ENCODE measurements at regions not wholly inside any gene's neighbourhood (a gene's known extent, or its start where the extent isn't known, plus 50 kb on each side); places are given as distances from the start of the nearest gene placed in this dataset.

DNA sequence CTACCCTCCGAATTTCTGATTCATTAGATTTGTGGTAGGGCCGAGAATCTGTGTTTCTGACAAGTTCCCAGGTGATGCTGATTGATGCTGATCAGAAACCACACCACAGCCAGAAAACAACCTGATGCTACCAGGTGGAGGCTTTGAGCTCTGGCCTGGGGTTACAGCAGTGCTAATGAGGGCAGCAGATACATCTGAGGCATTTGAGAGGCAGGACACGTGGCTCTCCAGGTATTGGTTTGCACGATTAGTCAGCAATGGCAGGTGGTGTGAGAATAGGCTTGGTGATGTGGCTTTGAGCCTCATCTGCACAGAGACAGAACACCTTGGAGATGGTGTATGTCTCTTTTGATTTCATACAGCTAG, 78.8 kb upstream of the THBS1 start:
- H3K9me3 ChIP-seq (ENCODE audit: control insufficient read depth, low read length): no peaks in the 10 kb centered on the region
- H3K4me1 ChIP-seq (ENCODE audit: control insufficient read depth, insufficient read depth, low read length, poor library complexity, severe bottlenecking): no peaks in the 10 kb centered on the region
- no peak for DNase-seq
- H3K4me3 ChIP-seq (ENCODE audit: insufficient read depth, low read depth, low read length, poor library complexity, severe bottlenecking): no peak overlapping the region
- H3K27me3 ChIP-seq (replicated peaks; ENCODE audit: control insufficient read depth, insufficient read depth, low read length, poor library complexity, severe bottlenecking): no peaks in the 10 kb centered on the region
- H3K27ac ChIP-seq (ENCODE audit: insufficient read depth, low read length, poor library complexity, severe bottlenecking): no peak overlapping the region
- no peaks in the 10 kb centered on the region for H3K36me3 ChIP-seq (ENCODE audit: control insufficient read depth, insufficient read depth, low read length)

DNA sequence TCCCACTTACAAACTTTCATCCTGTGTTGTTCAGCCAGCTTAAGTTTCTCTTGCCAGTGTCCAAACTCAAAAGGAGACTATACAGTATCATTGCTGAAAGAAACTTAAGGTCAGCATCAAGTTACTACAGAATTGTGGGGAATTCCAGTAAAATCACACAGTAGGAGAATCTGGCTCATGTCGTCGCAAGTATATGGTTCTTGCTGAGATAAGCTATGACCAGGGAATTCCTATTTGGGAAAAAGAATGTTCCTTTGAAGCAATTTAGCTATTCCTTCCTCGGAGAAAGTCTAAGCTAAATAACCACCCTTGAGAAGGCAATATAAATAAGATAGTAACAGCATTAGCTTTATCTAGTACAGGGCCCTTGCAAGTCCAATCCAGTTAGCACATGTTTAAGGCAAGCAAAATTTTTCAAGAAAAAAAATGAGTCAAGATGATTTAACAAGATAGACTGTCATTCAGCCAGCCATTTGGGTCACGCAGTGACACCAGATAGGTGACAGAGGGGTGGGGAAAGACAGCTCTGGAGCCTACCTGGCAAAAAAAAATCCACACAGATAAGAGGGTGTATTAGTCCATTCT, 78.2 kb upstream of the THBS1 start:
- Histone ChIP-seq H3K9me3 (ENCODE audit: control insufficient read depth, low read length) (no peaks in the 10 kb centered on the region), H3K27ac (ENCODE audit: insufficient read depth, low read length, poor library complexity, severe bottlenecking) (no peak overlapping the region), H3K36me3 (ENCODE audit: control insufficient read depth, insufficient read depth, low read length) (no peaks in the 10 kb centered on the region), H3K27me3 (replicated peaks; ENCODE audit: control insufficient read depth, insufficient read depth, low read length, poor library complexity, severe bottlenecking) (no peaks in the 10 kb centered on the region), H3K4me3 (ENCODE audit: insufficient read depth, low read depth, low read length, poor library complexity, severe bottlenecking) (no peak overlapping the region), H3K4me1 (ENCODE audit: control insufficient read depth, insufficient read depth, low read length, poor library complexity, severe bottlenecking) (no peaks in the 10 kb centered on the region)
- DNase-seq: no peak

DNA sequence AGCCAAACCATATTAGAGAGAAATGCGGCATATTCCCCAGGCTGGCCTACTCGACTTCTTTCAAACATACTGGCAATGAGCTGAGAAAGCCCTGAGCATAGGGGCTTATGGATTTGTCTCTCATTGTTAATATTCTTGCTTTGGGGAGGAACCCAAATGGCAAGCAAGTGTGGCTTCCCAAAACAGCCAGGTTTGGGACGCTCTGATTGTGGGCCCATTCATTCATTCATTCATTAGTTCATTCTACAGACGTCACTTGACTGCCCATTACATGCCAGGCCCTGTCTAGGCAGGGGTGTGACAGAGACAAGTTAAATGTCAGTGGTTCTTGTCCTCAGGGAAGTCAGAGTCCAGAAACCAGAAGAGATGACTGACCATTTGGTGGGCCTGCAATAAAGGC, 77.4 kb upstream of the THBS1 start:
- Histone ChIP-seq H3K27me3 (replicated peaks; ENCODE audit: control insufficient read depth, insufficient read depth, low read length, poor library complexity, severe bottlenecking) (no peaks in the 10 kb centered on the region), H3K27ac (ENCODE audit: insufficient read depth, low read length, poor library complexity, severe bottlenecking) (no peak overlapping the region), H3K4me1 (ENCODE audit: control insufficient read depth, insufficient read depth, low read length, poor library complexity, severe bottlenecking) (no peaks in the 10 kb centered on the region), H3K4me3 (ENCODE audit: insufficient read depth, low read depth, low read length, poor library complexity, severe bottlenecking) (no peak overlapping the region), H3K9me3 (ENCODE audit: control insufficient read depth, low read length) (no peaks in the 10 kb centered on the region), H3K36me3 (ENCODE audit: control insufficient read depth, insufficient read depth, low read length) (no peaks in the 10 kb centered on the region)
- no peak for DNase-seq

GRCh38 chr15:39504808-39505207, 76.1 kb upstream of the THBS1 start:
- Histone ChIP-seq H3K27ac (ENCODE audit: insufficient read depth, low read length, poor library complexity, severe bottlenecking) (no peak overlapping the region), H3K9me3 (ENCODE audit: control insufficient read depth, low read length) (no peaks in the 10 kb centered on the region), H3K27me3 (replicated peaks; ENCODE audit: control insufficient read depth, insufficient read depth, low read length, poor library complexity, severe bottlenecking) (no peaks in the 10 kb centered on the region), H3K4me1 (ENCODE audit: control insufficient read depth, insufficient read depth, low read length, poor library complexity, severe bottlenecking) (no peaks in the 10 kb centered on the region), H3K36me3 (ENCODE audit: control insufficient read depth, insufficient read depth, low read length) (no peaks in the 10 kb centered on the region), H3K4me3 (ENCODE audit: insufficient read depth, low read depth, low read length, poor library complexity, severe bottlenecking) (no peak overlapping the region)
- DNase-seq: no peak

GRCh38 chr15:39506146-39506545, 74.7 kb upstream of the THBS1 start:
- no peak for DNase-seq
- Histone ChIP-seq H3K36me3 (ENCODE audit: control insufficient read depth, insufficient read depth, low read length) (no peaks in the 10 kb centered on the region), H3K9me3 (ENCODE audit: control insufficient read depth, low read length) (no peaks in the 10 kb centered on the region), H3K27me3 (replicated peaks; ENCODE audit: control insufficient read depth, insufficient read depth, low read length, poor library complexity, severe bottlenecking) (no peaks in the 10 kb centered on the region), H3K4me3 (ENCODE audit: insufficient read depth, low read depth, low read length, poor library complexity, severe bottlenecking) (no peak overlapping the region), H3K4me1 (ENCODE audit: control insufficient read depth, insufficient read depth, low read length, poor library complexity, severe bottlenecking) (no peaks in the 10 kb centered on the region), H3K27ac (ENCODE audit: insufficient read depth, low read length, poor library complexity, severe bottlenecking) (no peak overlapping the region)

DNA sequence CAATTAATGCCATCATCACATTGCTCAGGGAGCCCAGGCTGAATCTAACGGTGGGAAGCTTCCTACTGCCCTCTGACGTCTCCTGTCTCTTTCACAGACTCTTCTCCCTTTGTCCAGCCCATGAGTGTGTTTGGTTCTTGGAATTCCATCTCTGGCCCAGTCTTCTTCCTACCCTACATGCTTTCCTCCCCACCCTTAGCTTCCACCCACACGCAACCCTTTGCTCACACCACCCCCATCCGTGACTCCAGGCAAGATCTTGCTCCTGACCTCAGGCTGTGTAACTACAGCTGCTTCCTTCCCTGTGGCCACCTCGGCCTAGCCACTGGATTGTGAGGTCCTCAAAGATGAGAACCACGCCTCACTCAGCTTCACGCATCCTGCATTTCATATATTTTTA, 72.3 kb upstream of the THBS1 start:
- H3K27me3 ChIP-seq (replicated peaks; ENCODE audit: control insufficient read depth, insufficient read depth, low read length, poor library complexity, severe bottlenecking): no peaks in the 10 kb centered on the region
- H3K4me3 ChIP-seq (ENCODE audit: insufficient read depth, low read depth, low read length, poor library complexity, severe bottlenecking): no peak overlapping the region
- H3K4me1 ChIP-seq (ENCODE audit: control insufficient read depth, insufficient read depth, low read length, poor library complexity, severe bottlenecking): no peaks in the 10 kb centered on the region
- no peaks in the 10 kb centered on the region for H3K36me3 ChIP-seq (ENCODE audit: control insufficient read depth, insufficient read depth, low read length)
- H3K27ac ChIP-seq (ENCODE audit: insufficient read depth, low read length, poor library complexity, severe bottlenecking): no peak overlapping the region
- DNase-seq: no peak
- H3K9me3 ChIP-seq (ENCODE audit: control insufficient read depth, low read length): no peaks in the 10 kb centered on the region

GRCh38 chr15:39510001-39510701, 70.7 kb upstream of the THBS1 start:
- Histone ChIP-seq H3K4me3 (ENCODE audit: insufficient read depth, low read depth, low read length, poor library complexity, severe bottlenecking) (no peak overlapping the region), H3K4me1 (ENCODE audit: control insufficient read depth, insufficient read depth, low read length, poor library complexity, severe bottlenecking) (no peaks in the 10 kb centered on the region), H3K27me3 (replicated peaks; ENCODE audit: control insufficient read depth, insufficient read depth, low read length, poor library complexity, severe bottlenecking) (no peaks in the 10 kb centered on the region), H3K36me3 (ENCODE audit: control insufficient read depth, insufficient read depth, low read length) (no peaks in the 10 kb centered on the region), H3K27ac (ENCODE audit: insufficient read depth, low read length, poor library complexity, severe bottlenecking) (no peak overlapping the region), H3K9me3 (ENCODE audit: control insufficient read depth, low read length) (no peaks in the 10 kb centered on the region)
- DNase-seq: no peak

DNA sequence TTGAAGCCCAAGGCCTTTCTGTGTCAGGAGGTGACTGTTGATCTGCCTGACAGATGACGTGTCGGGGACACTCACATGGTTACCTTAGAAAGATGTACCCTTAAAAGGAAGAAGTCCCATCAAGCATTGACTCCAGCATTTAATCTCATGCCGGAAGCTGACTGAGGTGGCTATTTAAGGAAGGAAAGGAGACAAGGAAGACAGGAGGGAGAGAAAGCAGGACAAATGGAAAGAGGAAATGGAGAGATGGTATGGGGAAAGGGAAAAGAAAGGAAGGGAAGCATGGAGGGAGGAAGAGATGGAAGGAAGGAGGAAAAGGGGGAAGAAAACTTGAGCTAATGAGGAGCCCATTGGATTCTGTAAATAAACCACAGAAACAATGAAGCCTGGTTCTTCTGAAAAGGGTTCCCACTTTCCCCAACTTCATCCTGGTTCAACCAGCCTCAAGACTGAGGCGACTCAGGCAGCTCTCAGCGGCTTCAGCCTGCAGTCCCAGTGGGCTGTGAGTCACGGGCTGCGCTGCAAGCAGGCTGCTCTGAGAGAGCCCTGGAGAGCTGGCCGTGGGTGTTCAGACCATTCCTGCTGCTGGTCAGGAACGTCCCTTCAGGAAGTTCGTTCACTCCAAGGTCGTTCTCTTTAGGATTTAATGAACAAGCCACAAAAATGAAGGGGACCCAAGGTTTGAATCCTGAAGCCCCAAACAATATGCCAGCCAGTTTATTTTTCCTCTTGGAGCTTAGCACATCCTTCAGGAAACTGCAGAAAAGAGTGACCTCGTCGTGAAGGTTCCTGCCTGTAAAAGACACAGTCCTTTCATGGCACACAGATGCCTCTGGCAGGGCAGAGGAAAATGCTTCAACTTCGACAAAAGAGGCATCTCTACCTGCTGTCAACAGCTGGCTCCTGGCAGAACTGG, 69.6 kb upstream of the THBS1 start:
- no peak overlapping the region for H3K27ac ChIP-seq (ENCODE audit: insufficient read depth, low read length, poor library complexity, severe bottlenecking)
- no peaks in the 10 kb centered on the region for H3K36me3 ChIP-seq (ENCODE audit: control insufficient read depth, insufficient read depth, low read length)
- DNase-seq: no peak
- H3K4me1 ChIP-seq (ENCODE audit: control insufficient read depth, insufficient read depth, low read length, poor library complexity, severe bottlenecking): no peaks in the 10 kb centered on the region
- no peaks in the 10 kb centered on the region for H3K27me3 ChIP-seq (replicated peaks; ENCODE audit: control insufficient read depth, insufficient read depth, low read length, poor library complexity, severe bottlenecking)
- H3K9me3 ChIP-seq (ENCODE audit: control insufficient read depth, low read length): no peaks in the 10 kb centered on the region
- H3K4me3 ChIP-seq (ENCODE audit: insufficient read depth, low read depth, low read length, poor library complexity, severe bottlenecking): no peak overlapping the region

DNA sequence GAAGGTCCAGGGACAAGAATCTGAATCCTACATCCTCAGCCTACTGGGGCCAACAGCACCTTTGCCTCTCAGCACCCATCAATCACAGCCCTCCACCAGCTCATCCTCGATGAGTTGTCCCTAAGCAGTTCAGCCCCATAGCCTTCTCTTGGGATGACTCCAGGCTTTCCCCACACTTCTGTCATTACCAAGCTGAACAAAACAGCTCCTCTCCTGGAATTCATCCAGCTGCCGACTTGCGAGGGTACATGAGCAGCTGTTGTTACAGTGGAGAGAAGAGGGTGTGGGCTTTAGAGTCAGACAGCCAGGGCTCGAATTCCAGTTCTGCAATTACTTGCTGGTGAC, 69.0 kb upstream of the THBS1 start:
- Histone ChIP-seq H3K4me1 (ENCODE audit: control insufficient read depth, insufficient read depth, low read length, poor library complexity, severe bottlenecking) (no peaks in the 10 kb centered on the region), H3K36me3 (ENCODE audit: control insufficient read depth, insufficient read depth, low read length) (no peaks in the 10 kb centered on the region), H3K27me3 (replicated peaks; ENCODE audit: control insufficient read depth, insufficient read depth, low read length, poor library complexity, severe bottlenecking) (no peaks in the 10 kb centered on the region), H3K27ac (ENCODE audit: insufficient read depth, low read length, poor library complexity, severe bottlenecking) (no peak overlapping the region), H3K4me3 (ENCODE audit: insufficient read depth, low read depth, low read length, poor library complexity, severe bottlenecking) (no peak overlapping the region), H3K9me3 (ENCODE audit: control insufficient read depth, low read length) (no peaks in the 10 kb centered on the region)
- no peak for DNase-seq

- H3K36me3 ChIP-seq (ENCODE audit: control insufficient read depth, insufficient read depth, low read length): no peaks in the 10 kb centered on the region
- H3K4me1 ChIP-seq (ENCODE audit: control insufficient read depth, insufficient read depth, low read length, poor library complexity, severe bottlenecking): no peaks in the 10 kb centered on the region
- H3K9me3 ChIP-seq (ENCODE audit: control insufficient read depth, low read length): no peaks in the 10 kb centered on the region
- H3K27ac ChIP-seq (ENCODE audit: insufficient read depth, low read length, poor library complexity, severe bottlenecking): no peak overlapping the region
- H3K4me3 ChIP-seq (ENCODE audit: insufficient read depth, low read depth, low read length, poor library complexity, severe bottlenecking): no peak overlapping the region
- DNase-seq: no peak
- peaks cover under 1% of the 10 kb centered on the region for H3K27me3 ChIP-seq (replicated peaks; ENCODE audit: control insufficient read depth, insufficient read depth, low read length, poor library complexity, severe bottlenecking)
Observed at GRCh38 chr15:39512643-39513042, 68.2 kb upstream of the THBS1 start.
